HL-60 (cell line): ENCODE measurements at regions not wholly inside any gene's neighbourhood (a gene's known extent, or its start where the extent isn't known, plus 50 kb on each side); places are given as distances from the start of the nearest gene placed in this dataset.

Experiments used
- CTCF ChIP-seq: IDR thresholded peaks from one replicate; pipeline ENCODE4 v1.5.1; 2011; ENCODE audit warnings: low read length, control low read depth, inconsistent platforms; ENCODE audit not compliant: insufficient read depth
- POLR2AphosphoS5 ChIP-seq: IDR thresholded peaks from 2 replicates; pipeline ENCODE4 v1.6.1; 2012; ENCODE audit warnings: low read depth
- REST ChIP-seq: IDR thresholded peaks from 2 replicates; pipeline ENCODE4 v1.6.1; 2012; ENCODE audit warnings: low read depth; ENCODE audit not compliant: insufficient replicate concordance

- TF ChIP-seq CTCF = no peak
- no peak for TF ChIP-seq POLR2AphosphoS5
- no peak for TF ChIP-seq REST
Observed at GRCh38 chr2:155692106-155692505, 640.4 kb downstream of the NR4A2 start.
